ENCODE measurements at regions not wholly inside any gene's neighbourhood (a gene's known extent, or its start where the extent isn't known, plus 50 kb on each side); places are given as distances from the start of the nearest gene placed in this dataset.

DNA sequence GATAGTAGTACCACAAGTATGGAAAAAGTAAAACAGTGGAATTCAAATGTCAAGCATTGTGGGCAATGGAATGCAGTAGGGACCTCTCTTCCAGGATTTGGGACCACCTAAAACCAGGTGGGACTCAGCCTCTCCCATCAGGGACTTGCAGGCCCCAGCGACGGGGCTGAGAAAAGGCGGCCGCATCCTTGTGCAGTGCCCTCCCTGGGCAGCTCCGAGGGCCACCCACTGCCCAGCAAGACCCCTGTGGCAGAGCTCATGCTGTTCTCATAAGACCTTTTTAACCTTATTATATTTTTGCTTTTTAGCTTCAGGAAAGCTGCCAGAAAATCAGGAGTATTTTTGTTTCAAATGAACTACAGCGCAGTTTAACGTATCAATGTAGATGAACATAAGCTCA, 142.6 kb upstream of the RPS6KA2 start:
- TF ChIP-seq CTCF (IDR thresholded peaks at IDR 0.05) (no peak), EZH2 (IDR thresholded peaks at IDR 0.05) (no peak)

All from neural progenitor cell (in vitro differentiated cells).